Keratinocyte (primary cell): ENCODE measurements at regions not wholly inside any gene's neighbourhood (a gene's known extent, or its start where the extent isn't known, plus 50 kb on each side); places are given as distances from the start of the nearest gene placed in this dataset.

Experiments
- EZH2 ChIP-seq: IDR thresholded peaks from one replicate; pipeline ENCODE4 v1.6.1; 2012; ENCODE audit warnings: inconsistent platforms, mild to moderate bottlenecking, low read length, moderate library complexity
- TF ChIP-seq, protein P1 (sequence below), 3 experiments: IDR thresholded peaks in 1 of 3; conservative IDR thresholded peaks in 1 of 3; optimal IDR thresholded peaks in 1 of 3; 2 replicates in 2 of 3; 3 replicates in 1 of 3; pipeline versions ENCODE3 to v1.5.1; 2011; ENCODE audit warnings: low read length in 3 of 3, mild to moderate bottlenecking in 3 of 3, moderate library complexity in 2 of 3, control low read depth in 1 of 3, inconsistent platforms in 1 of 3; ENCODE audit not compliant: insufficient read depth in 2 of 3; ENCODE audit errors: extremely low read depth in 1 of 3

DNA sequence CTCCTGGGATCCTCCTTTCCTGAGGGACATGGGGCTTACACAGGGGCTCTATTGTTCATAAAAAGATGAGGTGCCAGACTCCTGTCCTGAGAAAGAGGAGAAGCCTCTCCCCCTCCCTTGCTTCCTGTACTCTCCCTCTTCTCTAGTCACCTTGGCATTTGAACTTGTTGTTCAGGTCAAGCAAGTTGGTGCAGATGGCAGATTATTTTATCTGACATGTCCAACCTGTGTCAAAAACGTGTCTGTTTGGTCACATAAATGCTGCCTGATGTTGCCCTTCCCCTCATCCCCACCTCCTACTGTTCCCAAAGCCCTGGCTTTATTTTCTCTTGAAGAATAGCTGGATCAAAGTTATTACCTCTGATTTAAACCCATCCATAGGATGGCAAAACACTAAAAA lies 154.8 kb downstream of the TMX1 start:
- TF ChIP-seq, protein P1, sequence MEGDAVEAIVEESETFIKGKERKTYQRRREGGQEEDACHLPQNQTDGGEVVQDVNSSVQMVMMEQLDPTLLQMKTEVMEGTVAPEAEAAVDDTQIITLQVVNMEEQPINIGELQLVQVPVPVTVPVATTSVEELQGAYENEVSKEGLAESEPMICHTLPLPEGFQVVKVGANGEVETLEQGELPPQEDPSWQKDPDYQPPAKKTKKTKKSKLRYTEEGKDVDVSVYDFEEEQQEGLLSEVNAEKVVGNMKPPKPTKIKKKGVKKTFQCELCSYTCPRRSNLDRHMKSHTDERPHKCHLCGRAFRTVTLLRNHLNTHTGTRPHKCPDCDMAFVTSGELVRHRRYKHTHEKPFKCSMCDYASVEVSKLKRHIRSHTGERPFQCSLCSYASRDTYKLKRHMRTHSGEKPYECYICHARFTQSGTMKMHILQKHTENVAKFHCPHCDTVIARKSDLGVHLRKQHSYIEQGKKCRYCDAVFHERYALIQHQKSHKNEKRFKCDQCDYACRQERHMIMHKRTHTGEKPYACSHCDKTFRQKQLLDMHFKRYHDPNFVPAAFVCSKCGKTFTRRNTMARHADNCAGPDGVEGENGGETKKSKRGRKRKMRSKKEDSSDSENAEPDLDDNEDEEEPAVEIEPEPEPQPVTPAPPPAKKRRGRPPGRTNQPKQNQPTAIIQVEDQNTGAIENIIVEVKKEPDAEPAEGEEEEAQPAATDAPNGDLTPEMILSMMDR (optimal IDR thresholded peaks at IDR 0.05 in 1 of 3, IDR thresholded peaks at IDR 0.05 in 1 of 3, conservative IDR thresholded peaks at IDR 0.05 in 1 of 3; ENCODE audit: extremely low read depth in 1 of 3, insufficient read depth in 2 of 3, low read length in 3 of 3): no peak
- TF ChIP-seq EZH2: no peak
